Gastrocnemius medialis (tissue), 4 donors: ENCODE measurements at regions not wholly inside any gene's neighbourhood (a gene's known extent, or its start where the extent isn't known, plus 50 kb on each side); places are given as distances from the start of the nearest gene placed in this dataset.

Source experiments
- CTCF ChIP-seq, 5 experiments: fragments of 450-650 bp in 3 of 5; fragments of 200-600 bp in 2 of 5; sonication (generic) in 2 of 5; IDR thresholded peaks in 4 of 5; conservative IDR thresholded peaks in 1 of 5; 1 replicate in 4 of 5; 2 replicates in 1 of 5; pipeline ENCODE4 v1.5.1; 2016 to 2019; ENCODE audit warnings: antibody characterized with exemption in 5 of 5, mild to moderate bottlenecking in 3 of 5, moderate library complexity in 3 of 5
- POLR2A ChIP-seq, 2 donors: fragments of 450-650 bp; IDR thresholded peaks; one replicate each; pipeline ENCODE4 v1.6.1; 2017; ENCODE audit warnings: antibody characterized with exemption in 2 of 2, mild to moderate bottlenecking in 2 of 2, moderate library complexity in 2 of 2

DNA sequence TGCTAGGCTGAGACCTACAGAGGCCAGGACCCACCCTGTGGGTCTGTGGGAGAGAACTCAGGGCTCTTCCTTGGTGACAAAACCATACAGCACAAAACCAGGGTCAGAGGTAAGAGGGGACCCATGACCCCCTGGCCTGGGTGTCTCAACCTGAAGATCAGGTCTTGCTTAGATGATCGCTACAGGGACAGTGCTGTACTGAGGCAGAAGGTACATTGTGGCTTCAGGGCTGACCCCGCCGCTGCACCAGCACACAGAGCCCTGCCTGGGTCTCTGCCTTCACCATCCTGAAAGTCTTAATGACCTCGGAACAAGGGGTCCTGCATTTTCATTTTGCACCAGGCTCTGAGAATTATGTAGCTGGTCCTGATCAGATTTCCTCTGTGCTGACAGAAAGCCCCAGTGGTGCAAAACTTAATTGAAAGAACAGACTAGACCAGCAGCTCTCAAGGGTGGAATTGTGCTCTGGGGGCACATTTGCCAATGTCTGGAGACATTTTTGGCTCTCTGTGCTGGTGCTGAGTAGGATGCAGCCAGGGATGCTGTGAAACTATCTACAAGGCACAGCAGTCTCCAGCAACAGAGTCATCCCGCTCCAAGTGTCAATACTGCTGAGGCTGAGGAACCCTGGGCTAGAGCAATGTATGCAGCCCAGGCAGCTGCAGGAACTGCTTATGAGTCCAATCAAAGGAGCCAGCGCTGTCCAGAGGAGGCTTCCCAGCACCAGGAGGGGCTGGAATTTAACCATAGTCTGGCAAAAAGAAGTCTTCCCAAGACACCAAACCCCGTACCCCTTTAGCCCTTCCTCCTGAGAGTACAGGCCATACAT lies 254.9 kb downstream of the ERMARD start:
- TF ChIP-seq CTCF (IDR thresholded peaks at IDR 0.05 in 4 of 5, conservative IDR thresholded peaks at IDR 0.05 in 1 of 5), result no peak
- TF ChIP-seq POLR2A (IDR thresholded peaks at IDR 0.05), result no peak
